ENCODE measurements at regions not wholly inside any gene's neighbourhood (a gene's known extent, or its start where the extent isn't known, plus 50 kb on each side); places are given as distances from the start of the nearest gene placed in this dataset.
A peak's percentile ranks its signal among the peaks of the same experiment; 100 is the strongest.

DNA sequence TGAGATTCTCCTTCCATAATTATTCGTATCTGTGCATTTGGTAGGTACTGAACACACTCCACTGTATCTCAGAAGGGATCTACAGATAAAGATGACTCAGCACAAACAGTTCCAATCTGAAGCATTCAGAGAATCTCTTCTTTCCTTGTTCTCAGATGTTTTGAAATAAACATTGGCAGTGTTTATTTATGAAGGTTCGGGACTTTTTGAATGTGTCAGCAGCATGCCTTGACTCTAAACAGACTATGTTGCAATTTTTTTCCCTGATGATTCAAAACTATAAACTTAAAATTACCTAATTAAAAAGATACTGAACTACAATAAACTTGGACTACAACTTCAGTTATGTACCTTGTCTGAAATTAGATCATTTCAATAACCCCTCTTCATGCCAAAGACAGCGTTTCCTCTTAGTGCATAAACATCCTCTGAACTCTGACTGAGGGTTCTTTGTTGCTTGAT, 612.9 kb upstream of the TBL1XR1 start:
- TF ChIP-seq POLR2AphosphoS5 (IDR thresholded peaks at IDR 0.05): peak; percentile 33 to 64 (median 55)
- no peak for TF ChIP-seq CTCF (IDR thresholded peaks at IDR 0.05)
- no peak for TF ChIP-seq POLR2A (IDR thresholded peaks at IDR 0.05)
- TF ChIP-seq EP300 (IDR thresholded peaks at IDR 0.05): no peak
